Esophagus squamous epithelium (tissue), 5 donors: ENCODE measurements at regions not wholly inside any gene's neighbourhood (a gene's known extent, or its start where the extent isn't known, plus 50 kb on each side); places are given as distances from the start of the nearest gene placed in this dataset.

ENCODE experiments used
- DNase-seq: peaks from one replicate; lab custom pipeline; 2025; lab: John Stamatoyannopoulos, UW
- H3K27ac ChIP-seq, 4 donors: fragments of 200-600 bp; sonication (generic); one replicate each; pipeline ENCODE4 v1.5.1; 2016 to 2019; ENCODE audit warnings: mild to moderate bottlenecking in 1 of 4
- H3K27me3 ChIP-seq, 4 donors: fragments of 200-600 bp; sonication (generic); 1 replicate in 3 of 4; 2 replicates in 1 of 4; pipeline versions ENCODE4 v1.5.1 to v1.6.0; 2017 to 2021; ENCODE audit warnings: antibody characterized with exemption in 1 of 4
- H3K36me3 ChIP-seq, 3 donors: fragments of 200-600 bp; sonication (generic); one replicate each; pipeline ENCODE4 v1.5.1; 2016 to 2019
- H3K4me1 ChIP-seq, 3 donors: fragments of 200-600 bp; sonication (generic); one replicate each; pipeline ENCODE4 v1.5.1; 2017 to 2019
- H3K4me3 ChIP-seq, 4 donors: fragments of 200-600 bp; sonication (generic); 1 replicate in 3 of 4; 2 replicates in 1 of 4; pipeline ENCODE4 v1.5.1; 2016 to 2019; ENCODE audit warnings: mild to moderate bottlenecking in 2 of 4, moderate library complexity in 1 of 4
- H3K9me3 ChIP-seq, 3 donors: fragments of 200-600 bp; sonication (generic); one replicate each; pipeline ENCODE4 v1.5.1; 2016 to 2019
- CTCF ChIP-seq, 6 experiments: fragments of 450-650 bp in 4 of 6; fragments of 200-600 bp in 2 of 6; sonication (generic) in 2 of 6; IDR thresholded peaks; one replicate each; pipeline ENCODE4 v1.5.1; 2016 to 2019; ENCODE audit warnings: antibody characterized with exemption in 6 of 6, mild to moderate bottlenecking in 4 of 6, moderate library complexity in 4 of 6
- POLR2A ChIP-seq, 4 donors: fragments of 450-650 bp; IDR thresholded peaks; one replicate each; pipeline ENCODE4 v1.6.1; 2017; ENCODE audit warnings: antibody characterized with exemption in 4 of 4, mild to moderate bottlenecking in 4 of 4, moderate library complexity in 3 of 4
- WGBS, 2 donors: methylation state at CpG; one replicate each; pipeline ENCODE4 v1.1.5; 2018; 5-methylcytosine and 5-hydroxymethylcytosine counted together
- intact Hi-C: fragments of 100-400 bp; cut with DNase I; formaldehyde crosslinking; loops from one replicate; pipeline ENCODE4 v1.15.0; 2022
- donor health status: DM: yes; HTN: yes; CAD: no.

- WGBS, 2 donors = 84 to 89% methylated on average over 5 to 7 of the region's 8 CpGs
- TF ChIP-seq POLR2A (IDR thresholded peaks at IDR 0.05) (no peak), CTCF (IDR thresholded peaks at IDR 0.05) (no peak)
- Histone ChIP-seq H3K36me3 (no peaks in the 10 kb centered on the region), H3K9me3 (no peaks in the 10 kb centered on the region), H3K27ac (no peak overlapping the region), H3K27me3 (no peaks in the 10 kb centered on the region), H3K4me3 (no peak overlapping the region), H3K4me1 (no peaks in the 10 kb centered on the region)
- no peak for DNase-seq
- intact Hi-C loops = no loop called here
Observed at GRCh38 chr3:107106907-107107306, 270.3 kb upstream of the CCDC54 start.

GRCh38 chr3:107110596-107111305 is 266.5 kb upstream of the CCDC54 start:
- no peak for DNase-seq
- Histone ChIP-seq H3K4me1 (no peaks in the 10 kb centered on the region), H3K9me3 (no peaks in the 10 kb centered on the region), H3K27ac (no peak overlapping the region), H3K27me3 (no peaks in the 10 kb centered on the region), H3K36me3 (no peaks in the 10 kb centered on the region), H3K4me3 (no peak overlapping the region)
- 74 to 87% methylated on average over 3 of the region's 3 CpGs for WGBS, 2 donors
- intact Hi-C loops = no loop called here
- TF ChIP-seq CTCF (IDR thresholded peaks at IDR 0.05) (no peak), POLR2A (IDR thresholded peaks at IDR 0.05) (no peak)

GRCh38 chr3:107111872-107112271 is 265.4 kb upstream of the CCDC54 start:
- WGBS, 2 donors = 81 to 93% methylated on average over 2 of the region's 2 CpGs
- no peaks in the 10 kb centered on the region for H3K9me3 ChIP-seq
- TF ChIP-seq POLR2A (IDR thresholded peaks at IDR 0.05) (no peak), CTCF (IDR thresholded peaks at IDR 0.05) (no peak)
- H3K27me3 ChIP-seq = no peaks in the 10 kb centered on the region
- no peak overlapping the region for H3K4me3 ChIP-seq
- intact Hi-C loops = no loop called here
- no peak for DNase-seq
- H3K4me1 ChIP-seq = no peaks in the 10 kb centered on the region
- H3K36me3 ChIP-seq = no peaks in the 10 kb centered on the region
- no peak overlapping the region for H3K27ac ChIP-seq

- H3K27ac ChIP-seq = no peak overlapping the region
- H3K4me1 ChIP-seq = no peaks in the 10 kb centered on the region
- H3K4me3 ChIP-seq = no peak overlapping the region
- TF ChIP-seq CTCF (IDR thresholded peaks at IDR 0.05) (no peak), POLR2A (IDR thresholded peaks at IDR 0.05) (no peak)
- 83 to 88% methylated on average over 1 of the region's 1 CpG for WGBS, 2 donors
- intact Hi-C loops = no loop called here
- no peaks in the 10 kb centered on the region for H3K9me3 ChIP-seq
- no peak for DNase-seq
- no peaks in the 10 kb centered on the region for H3K36me3 ChIP-seq
- H3K27me3 ChIP-seq = no peaks in the 10 kb centered on the region
Observed at GRCh38 chr3:107112356-107112755, 264.9 kb upstream of the CCDC54 start.

GRCh38 chr3:107116251-107116650 is 261.0 kb upstream of the CCDC54 start:
- H3K9me3 ChIP-seq = no peaks in the 10 kb centered on the region
- no peaks in the 10 kb centered on the region for H3K4me1 ChIP-seq
- 85 to 88% methylated on average over 11 to 16 of the region's 17 CpGs for WGBS, 2 donors
- intact Hi-C loops = no loop called here
- H3K27ac ChIP-seq = no peak overlapping the region
- no peaks in the 10 kb centered on the region for H3K27me3 ChIP-seq
- DNase-seq = no peak
- no peaks in the 10 kb centered on the region for H3K36me3 ChIP-seq
- TF ChIP-seq POLR2A (IDR thresholded peaks at IDR 0.05) (no peak), CTCF (IDR thresholded peaks at IDR 0.05) (no peak)
- H3K4me3 ChIP-seq = no peak overlapping the region
